ENCODE measurements at regions not wholly inside any gene's neighbourhood (a gene's known extent, or its start where the extent isn't known, plus 50 kb on each side); places are given as distances from the start of the nearest gene placed in this dataset.

DNA sequence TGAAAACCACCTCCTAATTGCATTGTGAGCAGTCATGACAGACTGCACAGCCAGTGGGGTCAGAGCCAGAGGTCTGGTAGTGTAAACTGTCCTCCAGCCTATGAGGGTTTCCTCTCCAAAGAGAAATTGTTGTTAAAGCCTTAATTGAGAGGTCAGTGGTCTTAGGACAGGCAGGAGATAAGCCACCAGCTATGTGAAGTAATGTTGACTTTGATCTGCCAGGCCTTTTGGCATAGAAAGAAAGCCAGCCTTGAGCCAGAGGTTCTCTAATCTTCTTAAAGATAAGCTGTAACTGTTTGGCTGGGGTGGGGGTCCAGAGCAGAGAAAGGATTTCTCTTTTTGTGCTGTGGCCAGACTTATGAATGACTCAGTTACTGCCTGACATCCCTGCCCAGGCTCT, 248.4 kb downstream of the WDR11 start:
- Histone ChIP-seq H3K27ac (peak overlapping the region in 4 of 5 donors; percentile 27 to 63 (median 34)), H3K4me1 (replicated peaks in 1 of 2) (peaks cover 22 to 27% of the 10 kb centered on the region in 2 donors), H3K4me3 (no peak overlapping the region), H3K27me3 (no peaks in the 10 kb centered on the region), H3K9me3 (replicated peaks in 1 of 3) (no peaks in the 10 kb centered on the region), H3K36me3 (replicated peaks in 1 of 2) (no peaks in the 10 kb centered on the region)
- TF ChIP-seq, protein P1, sequence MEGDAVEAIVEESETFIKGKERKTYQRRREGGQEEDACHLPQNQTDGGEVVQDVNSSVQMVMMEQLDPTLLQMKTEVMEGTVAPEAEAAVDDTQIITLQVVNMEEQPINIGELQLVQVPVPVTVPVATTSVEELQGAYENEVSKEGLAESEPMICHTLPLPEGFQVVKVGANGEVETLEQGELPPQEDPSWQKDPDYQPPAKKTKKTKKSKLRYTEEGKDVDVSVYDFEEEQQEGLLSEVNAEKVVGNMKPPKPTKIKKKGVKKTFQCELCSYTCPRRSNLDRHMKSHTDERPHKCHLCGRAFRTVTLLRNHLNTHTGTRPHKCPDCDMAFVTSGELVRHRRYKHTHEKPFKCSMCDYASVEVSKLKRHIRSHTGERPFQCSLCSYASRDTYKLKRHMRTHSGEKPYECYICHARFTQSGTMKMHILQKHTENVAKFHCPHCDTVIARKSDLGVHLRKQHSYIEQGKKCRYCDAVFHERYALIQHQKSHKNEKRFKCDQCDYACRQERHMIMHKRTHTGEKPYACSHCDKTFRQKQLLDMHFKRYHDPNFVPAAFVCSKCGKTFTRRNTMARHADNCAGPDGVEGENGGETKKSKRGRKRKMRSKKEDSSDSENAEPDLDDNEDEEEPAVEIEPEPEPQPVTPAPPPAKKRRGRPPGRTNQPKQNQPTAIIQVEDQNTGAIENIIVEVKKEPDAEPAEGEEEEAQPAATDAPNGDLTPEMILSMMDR (IDR thresholded peaks at IDR 0.05), result no peak
- peak in 1 of 2 donors; percentile 9 for TF ChIP-seq POLR2A (IDR thresholded peaks at IDR 0.05)
- DNase-seq, result peak in 6 of 7 donors; percentile 54 to 79 (median 74)
- intact Hi-C loops (cut with DNase I), result no loop called here

DNA sequence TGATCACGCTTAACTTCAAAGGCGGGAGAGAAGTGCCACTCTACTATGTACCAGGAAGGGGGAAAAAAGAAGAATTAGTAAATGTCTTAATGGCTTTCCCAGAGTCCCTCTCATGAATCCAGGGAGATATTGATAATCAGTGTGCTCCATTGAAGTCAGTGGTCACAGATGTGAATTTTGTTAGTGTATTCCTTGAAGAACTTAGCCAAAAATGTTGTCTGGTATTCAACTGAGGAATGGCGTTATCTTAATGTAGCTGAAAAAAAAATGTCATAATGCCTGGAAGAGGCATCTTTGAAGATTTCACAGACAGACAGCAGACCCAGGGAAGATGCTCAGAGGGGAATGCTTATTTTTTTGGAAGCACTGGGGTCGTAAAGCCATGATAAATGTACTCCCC, 250.4 kb downstream of the WDR11 start:
- DNase-seq, result no peak
- TF ChIP-seq, protein P1 (IDR thresholded peaks at IDR 0.05), result no peak
- no peak for TF ChIP-seq POLR2A (IDR thresholded peaks at IDR 0.05)
- whole genome bisulfite sequencing, 4 donors, result 88 to 95% (median 91%) methylated on average over 4 of the region's 4 CpGs
- intact Hi-C loops (cut with DNase I), result no loop called here
- no peaks in the 10 kb centered on the region for H3K9me3 ChIP-seq (replicated peaks in 1 of 3)
- H3K36me3 ChIP-seq (replicated peaks in 1 of 2), result no peaks in the 10 kb centered on the region
- H3K4me3 ChIP-seq, result no peak overlapping the region
- H3K27ac ChIP-seq, result peak overlapping the region in 1 of 5 donors; percentile 11
- no peaks in the 10 kb centered on the region for H3K27me3 ChIP-seq
- peaks cover 22 to 27% of the 10 kb centered on the region in 2 donors for H3K4me1 ChIP-seq (replicated peaks in 1 of 2)

DNA sequence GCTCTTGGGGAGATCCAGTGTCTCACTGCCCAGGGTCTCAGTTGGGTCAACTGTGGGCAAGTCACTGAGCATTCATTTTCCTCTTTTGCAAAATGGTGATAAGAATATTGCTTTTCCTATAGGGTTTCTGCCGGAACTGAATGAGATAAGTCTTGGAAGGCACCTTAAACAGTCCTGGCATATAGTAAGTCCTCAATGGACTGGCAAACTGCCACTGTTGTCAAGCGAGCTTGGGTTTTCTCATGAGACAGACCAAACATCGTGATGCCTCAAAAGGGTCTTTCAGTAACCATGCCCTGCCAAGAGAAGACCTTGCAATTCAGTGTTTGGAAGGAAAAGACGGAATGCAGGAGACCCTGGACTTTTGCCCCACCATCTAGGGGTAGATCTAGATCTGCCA, 251.5 kb downstream of the WDR11 start:
- intact Hi-C loops (cut with DNase I), result no loop called here
- WGBS, 4 donors, result 88 to 95% (median 93%) methylated on average over 4 of the region's 4 CpGs

DNA sequence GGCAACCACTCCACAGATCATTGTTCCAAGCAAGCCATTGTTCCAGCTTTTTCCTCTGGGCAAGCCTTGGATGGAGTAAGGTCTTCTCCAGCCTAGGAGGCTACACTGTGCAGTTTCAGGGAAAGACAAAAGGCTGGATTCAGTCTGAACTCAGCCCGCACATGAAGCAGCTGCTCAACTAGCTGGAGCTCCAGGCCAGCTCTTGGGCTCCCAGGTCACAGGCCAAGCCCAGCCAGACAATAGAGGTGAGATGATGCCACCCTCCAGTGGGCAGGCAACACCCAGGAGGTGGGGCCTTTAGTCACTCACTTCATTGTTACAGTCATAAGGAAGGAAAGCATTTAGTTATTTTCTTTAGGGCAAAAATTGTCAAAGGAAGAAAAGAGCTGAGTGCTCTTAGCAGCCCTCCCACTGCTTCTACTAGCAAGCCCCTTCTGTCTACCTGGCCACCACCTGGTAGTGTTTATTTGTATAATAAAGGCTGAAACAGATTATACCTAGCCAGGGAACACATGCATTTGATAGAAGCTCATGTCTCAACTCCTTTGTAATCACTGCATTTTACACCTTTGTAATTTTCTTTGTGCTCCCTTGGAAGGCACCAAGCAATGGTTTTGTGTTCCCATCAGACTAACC, 253.4 kb downstream of the WDR11 start:
- no peaks in the 10 kb centered on the region for H3K36me3 ChIP-seq (replicated peaks in 1 of 2)
- 96 to 100% (median 100%) methylated on average over 1 of the region's 1 CpG; no CpG with 5 or more reads in 1 of the 4 donors for WGBS, 4 donors
- no peak overlapping the region for H3K4me3 ChIP-seq
- intact Hi-C loops (cut with DNase I), result no loop called here
- no peaks in the 10 kb centered on the region for H3K27me3 ChIP-seq
- peaks cover 0 to 1% of the 10 kb centered on the region in 2 donors for H3K4me1 ChIP-seq (replicated peaks in 1 of 2)
- no peak for TF ChIP-seq POLR2A (IDR thresholded peaks at IDR 0.05)
- TF ChIP-seq, protein P1 (IDR thresholded peaks at IDR 0.05), result no peak
- no peak overlapping the region for H3K27ac ChIP-seq
- no peaks in the 10 kb centered on the region for H3K9me3 ChIP-seq (replicated peaks in 1 of 3)
- no peak for DNase-seq

More for the DNA sequence above, 251.5 kb downstream of the WDR11 start:
- TF ChIP-seq, protein P1 (IDR thresholded peaks at IDR 0.05), result no peak
- no peak for TF ChIP-seq POLR2A (IDR thresholded peaks at IDR 0.05)
- Histone ChIP-seq H3K4me1 (replicated peaks in 1 of 2) (peaks cover 12 to 19% of the 10 kb centered on the region in 2 donors), H3K36me3 (replicated peaks in 1 of 2) (no peaks in the 10 kb centered on the region), H3K4me3 (no peak overlapping the region), H3K27me3 (no peaks in the 10 kb centered on the region), H3K9me3 (replicated peaks in 1 of 3) (no peaks in the 10 kb centered on the region), H3K27ac (no peak overlapping the region)
- no peak for DNase-seq
